ENCODE measurements at regions not wholly inside any gene's neighbourhood (a gene's known extent, or its start where the extent isn't known, plus 50 kb on each side); places are given as distances from the start of the nearest gene placed in this dataset.

GRCh38 chr6:93970684-93971083, 551.3 kb upstream of the EPHA7 start:
- TF ChIP-seq TAF1 (IDR thresholded peaks at IDR 0.05; ENCODE audit: borderline replicate concordance, low read depth, low read length) (no peak), SIN3A (IDR thresholded peaks at IDR 0.05; ENCODE audit: borderline replicate concordance, low read depth, low read length) (no peak), TEAD4 (IDR thresholded peaks at IDR 0.05; ENCODE audit: borderline replicate concordance, insufficient read depth) (no peak), JUND (IDR thresholded peaks at IDR 0.05) (no peak), MAX (IDR thresholded peaks at IDR 0.05; ENCODE audit: low read depth) (no peak), YY1 (IDR thresholded peaks at IDR 0.05; ENCODE audit: low read depth) (no peak), RXRA (IDR thresholded peaks at IDR 0.05; ENCODE audit: borderline replicate concordance, low read depth) (no peak), EZH2phosphoT487 (IDR thresholded peaks at IDR 0.05; ENCODE audit: borderline replicate concordance, low read depth) (no peak), SMC3 (IDR thresholded peaks at IDR 0.05; ENCODE audit: low read depth, low read length) (no peak), MXI1 (IDR thresholded peaks at IDR 0.05; ENCODE audit: low read depth, low read length) (no peak)
- TF ChIP-seq, protein P1, sequence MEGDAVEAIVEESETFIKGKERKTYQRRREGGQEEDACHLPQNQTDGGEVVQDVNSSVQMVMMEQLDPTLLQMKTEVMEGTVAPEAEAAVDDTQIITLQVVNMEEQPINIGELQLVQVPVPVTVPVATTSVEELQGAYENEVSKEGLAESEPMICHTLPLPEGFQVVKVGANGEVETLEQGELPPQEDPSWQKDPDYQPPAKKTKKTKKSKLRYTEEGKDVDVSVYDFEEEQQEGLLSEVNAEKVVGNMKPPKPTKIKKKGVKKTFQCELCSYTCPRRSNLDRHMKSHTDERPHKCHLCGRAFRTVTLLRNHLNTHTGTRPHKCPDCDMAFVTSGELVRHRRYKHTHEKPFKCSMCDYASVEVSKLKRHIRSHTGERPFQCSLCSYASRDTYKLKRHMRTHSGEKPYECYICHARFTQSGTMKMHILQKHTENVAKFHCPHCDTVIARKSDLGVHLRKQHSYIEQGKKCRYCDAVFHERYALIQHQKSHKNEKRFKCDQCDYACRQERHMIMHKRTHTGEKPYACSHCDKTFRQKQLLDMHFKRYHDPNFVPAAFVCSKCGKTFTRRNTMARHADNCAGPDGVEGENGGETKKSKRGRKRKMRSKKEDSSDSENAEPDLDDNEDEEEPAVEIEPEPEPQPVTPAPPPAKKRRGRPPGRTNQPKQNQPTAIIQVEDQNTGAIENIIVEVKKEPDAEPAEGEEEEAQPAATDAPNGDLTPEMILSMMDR (IDR thresholded peaks at IDR 0.05), result no peak
- TF ChIP-seq, protein P2, sequence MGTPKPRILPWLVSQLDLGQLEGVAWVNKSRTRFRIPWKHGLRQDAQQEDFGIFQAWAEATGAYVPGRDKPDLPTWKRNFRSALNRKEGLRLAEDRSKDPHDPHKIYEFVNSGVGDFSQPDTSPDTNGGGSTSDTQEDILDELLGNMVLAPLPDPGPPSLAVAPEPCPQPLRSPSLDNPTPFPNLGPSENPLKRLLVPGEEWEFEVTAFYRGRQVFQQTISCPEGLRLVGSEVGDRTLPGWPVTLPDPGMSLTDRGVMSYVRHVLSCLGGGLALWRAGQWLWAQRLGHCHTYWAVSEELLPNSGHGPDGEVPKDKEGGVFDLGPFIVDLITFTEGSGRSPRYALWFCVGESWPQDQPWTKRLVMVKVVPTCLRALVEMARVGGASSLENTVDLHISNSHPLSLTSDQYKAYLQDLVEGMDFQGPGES (IDR thresholded peaks at IDR 0.05; ENCODE audit: low read depth, low read length), result no peak
- TF ChIP-seq, protein P3, sequence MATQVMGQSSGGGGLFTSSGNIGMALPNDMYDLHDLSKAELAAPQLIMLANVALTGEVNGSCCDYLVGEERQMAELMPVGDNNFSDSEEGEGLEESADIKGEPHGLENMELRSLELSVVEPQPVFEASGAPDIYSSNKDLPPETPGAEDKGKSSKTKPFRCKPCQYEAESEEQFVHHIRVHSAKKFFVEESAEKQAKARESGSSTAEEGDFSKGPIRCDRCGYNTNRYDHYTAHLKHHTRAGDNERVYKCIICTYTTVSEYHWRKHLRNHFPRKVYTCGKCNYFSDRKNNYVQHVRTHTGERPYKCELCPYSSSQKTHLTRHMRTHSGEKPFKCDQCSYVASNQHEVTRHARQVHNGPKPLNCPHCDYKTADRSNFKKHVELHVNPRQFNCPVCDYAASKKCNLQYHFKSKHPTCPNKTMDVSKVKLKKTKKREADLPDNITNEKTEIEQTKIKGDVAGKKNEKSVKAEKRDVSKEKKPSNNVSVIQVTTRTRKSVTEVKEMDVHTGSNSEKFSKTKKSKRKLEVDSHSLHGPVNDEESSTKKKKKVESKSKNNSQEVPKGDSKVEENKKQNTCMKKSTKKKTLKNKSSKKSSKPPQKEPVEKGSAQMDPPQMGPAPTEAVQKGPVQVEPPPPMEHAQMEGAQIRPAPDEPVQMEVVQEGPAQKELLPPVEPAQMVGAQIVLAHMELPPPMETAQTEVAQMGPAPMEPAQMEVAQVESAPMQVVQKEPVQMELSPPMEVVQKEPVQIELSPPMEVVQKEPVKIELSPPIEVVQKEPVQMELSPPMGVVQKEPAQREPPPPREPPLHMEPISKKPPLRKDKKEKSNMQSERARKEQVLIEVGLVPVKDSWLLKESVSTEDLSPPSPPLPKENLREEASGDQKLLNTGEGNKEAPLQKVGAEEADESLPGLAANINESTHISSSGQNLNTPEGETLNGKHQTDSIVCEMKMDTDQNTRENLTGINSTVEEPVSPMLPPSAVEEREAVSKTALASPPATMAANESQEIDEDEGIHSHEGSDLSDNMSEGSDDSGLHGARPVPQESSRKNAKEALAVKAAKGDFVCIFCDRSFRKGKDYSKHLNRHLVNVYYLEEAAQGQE (IDR thresholded peaks at IDR 0.05; ENCODE audit: low read depth, low read length), result no peak

Measured in SK-N-SH (cell line).